Endothelial cell of umbilical vein (primary cell): ENCODE measurements at regions not wholly inside any gene's neighbourhood (a gene's known extent, or its start where the extent isn't known, plus 50 kb on each side); places are given as distances from the start of the nearest gene placed in this dataset.

Experiments used
- BruUV-seq: library from RNA; stranded (reverse); fragments of 400-500 nt; replicated peaks from 2 replicates; lab custom pipeline; 2021; lab: Mats Ljungman, UMichigan
- CTCF ChIA-PET: fragments of 300-600, 350-600 bp; sonication (Branson Sonifier 250); formaldehyde crosslinking; loops from one replicate; lab custom pipeline; 2021; ENCODE audit warnings: antibody characterized with exemption, inconsistent platforms; lab: Charles Lee
- POLR2A ChIA-PET: fragments of 300-600, 350-600 bp; sonication (Branson Sonifier 250); formaldehyde crosslinking; loops from one replicate; lab custom pipeline; 2021; ENCODE audit warnings: antibody characterized with exemption, inconsistent platforms; lab: Charles Lee
- DNase-seq: peaks from one replicate; pipeline ENCODE4 v3.0.0-alpha.2; 2011; ENCODE audit warnings: low read depth, low spot score
- FAIRE-seq: peaks from 2 replicates; lab custom pipeline; 2011; peaks lifted over from hg19 to GRCh38; lab: Jason Lieb, UNC
- H2AFZ ChIP-seq: 2 replicates; pipeline ENCODE4 v1.6.0; 2012; ENCODE audit warnings: low read depth, low read length, control low read depth, inconsistent platforms
- H3K27ac ChIP-seq: 2 replicates; pipeline ENCODE4 v1.5.1; 2011; ENCODE audit warnings: low read depth, mild to moderate bottlenecking, control low read depth, low read length, moderate library complexity; ENCODE audit not compliant: insufficient read depth
- H3K27me3 ChIP-seq, 2 experiments: 2 replicates each; pipeline versions ENCODE4 v1.6.0 to v1.6.1; 2011; ENCODE audit warnings: low read length in 2 of 2, mixed read lengths in 1 of 2; ENCODE audit not compliant: control insufficient read depth in 2 of 2, insufficient read depth in 2 of 2
- H3K36me3 ChIP-seq, 2 experiments: 2 replicates in 1 of 2; 3 replicates in 1 of 2; pipeline ENCODE4 v1.5.1; 2011; ENCODE audit warnings: low read length in 2 of 2, mild to moderate bottlenecking in 1 of 2, moderate library complexity in 1 of 2; ENCODE audit not compliant: control insufficient read depth in 2 of 2, insufficient read depth in 2 of 2; ENCODE audit errors: extremely low read depth in 1 of 2
- H3K4me1 ChIP-seq: 3 replicates; pipeline ENCODE4 v1.5.1; 2011; ENCODE audit warnings: mild to moderate bottlenecking, low read length; ENCODE audit not compliant: control insufficient read depth, insufficient read depth; ENCODE audit errors: extremely low read depth
- H3K4me2 ChIP-seq: 2 replicates; pipeline ENCODE4 v1.6.1; 2011; ENCODE audit warnings: low read length, control low read depth, mixed read lengths; ENCODE audit not compliant: insufficient read depth
- H3K4me3 ChIP-seq, 3 experiments: fragments of 200-600 bp in 1 of 3; sonication (generic), shearing (Covaris generic) in 1 of 3; replicated peaks in 1 of 3; 2 replicates each; pipeline ENCODE4 v1.5.1; 2011 to 2016; ENCODE audit warnings: control low read depth in 3 of 3, low read length in 3 of 3, mild to moderate bottlenecking in 2 of 3, inconsistent platforms in 1 of 3, low read depth in 1 of 3, moderate library complexity in 1 of 3; ENCODE audit not compliant: insufficient read depth in 1 of 3
- H3K79me2 ChIP-seq: 2 replicates; pipeline ENCODE4 v1.6.0; 2012; ENCODE audit warnings: low read length, inconsistent platforms; ENCODE audit not compliant: control insufficient read depth, insufficient read depth
- H3K9ac ChIP-seq: replicated peaks from 2 replicates; pipeline ENCODE3; 2011; ENCODE audit warnings: low read length, control low read depth; ENCODE audit not compliant: insufficient read depth; ENCODE audit errors: extremely low read depth
- H3K9me1 ChIP-seq: replicated peaks from 3 replicates; pipeline ENCODE4 v1.6.0; 2011; ENCODE audit warnings: mild to moderate bottlenecking, low read length; ENCODE audit not compliant: control insufficient read depth, insufficient read depth; ENCODE audit errors: extremely low read depth
- H3K9me3 ChIP-seq: replicated peaks from 2 replicates; pipeline ENCODE4 v1.5.1; 2012; ENCODE audit warnings: low read length, inconsistent platforms; ENCODE audit not compliant: control insufficient read depth, insufficient read depth
- H4K20me1 ChIP-seq: replicated peaks from 2 replicates; pipeline ENCODE3; 2011; ENCODE audit warnings: mild to moderate bottlenecking, low read length; ENCODE audit not compliant: control insufficient read depth, insufficient read depth; ENCODE audit errors: extremely low read depth
- CTCF ChIP-seq, 2 donors: IDR thresholded peaks; 1 replicate in 1 of 2; 2 replicates in 1 of 2; pipeline ENCODE4 v1.5.1; 2011; ENCODE audit warnings: low read length in 2 of 2, mild to moderate bottlenecking in 2 of 2, moderate library complexity in 2 of 2, control low read depth in 1 of 2, inconsistent platforms in 1 of 2, low read depth in 1 of 2; ENCODE audit not compliant: insufficient read depth in 1 of 2; ENCODE audit errors: extremely low read depth in 1 of 2
- EZH2 ChIP-seq: IDR thresholded peaks from 2 replicates; pipeline ENCODE4 v1.6.1; 2012; ENCODE audit warnings: borderline replicate concordance, low read depth, mild to moderate bottlenecking, moderate library complexity, low read length, inconsistent platforms; ENCODE audit not compliant: severe bottlenecking
- FOS ChIP-seq: IDR thresholded peaks from 2 replicates; pipeline ENCODE4 v1.6.1; 2011; ENCODE audit warnings: mild to moderate bottlenecking, low read length, moderate library complexity, borderline replicate concordance; ENCODE audit not compliant: insufficient read depth
- GATA2 ChIP-seq: IDR thresholded peaks from 2 replicates; pipeline ENCODE4 v1.7.0; 2011; ENCODE audit warnings: low read depth, mild to moderate bottlenecking, moderate library complexity, mixed read lengths, low read length; ENCODE audit not compliant: insufficient read length, insufficient read depth
- JUN ChIP-seq: IDR thresholded peaks from 2 replicates; pipeline ENCODE4 v1.6.1; 2011; ENCODE audit warnings: borderline replicate concordance, low read depth; ENCODE audit not compliant: insufficient read length, insufficient read depth
- MYC ChIP-seq: IDR thresholded peaks from one replicate; pipeline ENCODE4 v1.6.1; 2011; ENCODE audit warnings: mild to moderate bottlenecking, low read depth, low read length
- POLR2A ChIP-seq: IDR thresholded peaks from 2 replicates; pipeline ENCODE4 v1.6.1; 2012; ENCODE audit warnings: low read depth, mild to moderate bottlenecking, control low read depth, low read length
- POLR2AphosphoS5 ChIP-seq: IDR thresholded peaks from 2 replicates; pipeline ENCODE4 v1.6.1; 2012; ENCODE audit warnings: low read depth, mild to moderate bottlenecking, control low read depth, low read length, moderate library complexity; ENCODE audit not compliant: insufficient read depth
- dilution Hi-C: fragments of 300-500 bp; cut with MboI; formaldehyde crosslinking; loops from one replicate; pipeline ENCODE4 v1.15.0; 2019; ENCODE audit warnings: low sequenced_read_pairs; ENCODE audit not compliant: extremely low pct_ligation_motif_present
- intact Hi-C: fragments of 100-400 bp; cut with micrococcal nuclease; formaldehyde crosslinking; loops from one replicate; pipeline ENCODE4 v1.10.0; 2022
- TF ChIP-seq, protein P1 (sequence below): IDR thresholded peaks from 2 replicates; pipeline ENCODE4 v1.6.1; 2011; ENCODE audit not compliant: insufficient read depth, insufficient read length

GRCh38 chr2:37532503-37532902 lies 138.9 kb downstream of the CDC42EP3 start:
- Histone ChIP-seq H3K27ac (no peak overlapping the region), H3K36me3 (no peaks in the 10 kb centered on the region), H3K9me3 (no peaks in the 10 kb centered on the region), H3K27me3 (no peaks in the 10 kb centered on the region), H2AFZ (no peak overlapping the region), H3K79me2 (no peaks in the 10 kb centered on the region), H3K4me1 (no peaks in the 10 kb centered on the region), H3K4me2 (no peak overlapping the region), H4K20me1 (no peaks in the 10 kb centered on the region), H3K9ac (no peak overlapping the region), H3K4me3 (no peak overlapping the region), H3K9me1 (no peaks in the 10 kb centered on the region)
- ChIA-PET POLR2A (no interaction called here), CTCF (interaction anchor here (1.1 to 1.9 kb wide), 2 partner anchors 9 to 118 kb away, joined by 3 to 6 read pairs; no protein-coding TSS in a partner anchor)
- dilution Hi-C loops (no loop called here), intact Hi-C loops (no loop called here)
- DNase-seq (no peak), FAIRE-seq (no peak)
- TF ChIP-seq JUN: no peak
- TF ChIP-seq CTCF (IDR thresholded peaks at IDR 0.05; ENCODE audit: extremely low read depth in 1 of 2, insufficient read depth in 1 of 2, low read depth in 1 of 2, low read length in 2 of 2): no peak
- no peak for TF ChIP-seq EZH2
- TF ChIP-seq FOS: no peak
- TF ChIP-seq, protein P1, sequence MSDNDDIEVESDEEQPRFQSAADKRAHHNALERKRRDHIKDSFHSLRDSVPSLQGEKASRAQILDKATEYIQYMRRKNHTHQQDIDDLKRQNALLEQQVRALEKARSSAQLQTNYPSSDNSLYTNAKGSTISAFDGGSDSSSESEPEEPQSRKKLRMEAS: no peak
- no peak for TF ChIP-seq POLR2AphosphoS5
- no peak for TF ChIP-seq GATA2
- TF ChIP-seq MYC: no peak
- no peak for TF ChIP-seq POLR2A
- BruUV-seq: no TSS peak
